HG02759 (cell line): ENCODE measurements at regions not wholly inside any gene's neighbourhood (a gene's known extent, or its start where the extent isn't known, plus 50 kb on each side); places are given as distances from the start of the nearest gene placed in this dataset.

Source experiments
- ATAC-seq: cut with Tn5 transposase; IDR thresholded peaks from one replicate; pipeline ENCODE4 v1.9.1; 2021; ENCODE audit warnings: mild to moderate bottlenecking, moderate library complexity; ENCODE audit not compliant: unreplicated experiment

- no peak for ATAC-seq
Observed at GRCh38 chr13:63999614-64000305, 2584.1 kb upstream of the PCDH20 start.

- ATAC-seq, result no peak
Observed at GRCh38 chr13:63983366-63983765, 2567.7 kb upstream of the PCDH20 start.

- no peak for ATAC-seq
Observed at GRCh38 chr13:63979951-63980350, 2564.3 kb upstream of the PCDH20 start.

- no peak for ATAC-seq
Observed at GRCh38 chr13:63972328-63972727, 2556.7 kb upstream of the PCDH20 start.

- no peak for ATAC-seq
Observed at GRCh38 chr13:63954683-63955082, 2539.0 kb upstream of the PCDH20 start.

- ATAC-seq, result no peak
Observed at GRCh38 chr13:63948045-63948444, 2532.4 kb upstream of the PCDH20 start.

GRCh38 chr13:63944911-63945310 is 2529.3 kb upstream of the PCDH20 start:
- ATAC-seq, result no peak

GRCh38 chr13:63942372-63942771 is 2526.7 kb upstream of the PCDH20 start:
- no peak for ATAC-seq

GRCh38 chr13:63938851-63939250 is 2523.2 kb upstream of the PCDH20 start:
- no peak for ATAC-seq

GRCh38 chr13:63910511-63910910 is 2494.9 kb upstream of the PCDH20 start:
- no peak for ATAC-seq

- no peak for ATAC-seq
Observed at GRCh38 chr13:63909726-63910375, 2494.2 kb upstream of the PCDH20 start.

- no peak for ATAC-seq
Observed at GRCh38 chr13:63902141-63902540, 2486.5 kb upstream of the PCDH20 start.

- no peak for ATAC-seq
Observed at GRCh38 chr13:63901630-63902029, 2486.0 kb upstream of the PCDH20 start.

GRCh38 chr13:63900406-63900805 is 2484.8 kb upstream of the PCDH20 start:
- no peak for ATAC-seq

GRCh38 chr13:63896321-63896720 is 2480.7 kb upstream of the PCDH20 start:
- ATAC-seq, result no peak

GRCh38 chr13:63882052-63882451 is 2466.4 kb upstream of the PCDH20 start:
- no peak for ATAC-seq

GRCh38 chr13:63880705-63881104 is 2465.1 kb upstream of the PCDH20 start:
- no peak for ATAC-seq

- no peak for ATAC-seq
Observed at GRCh38 chr13:63873936-63874335, 2458.3 kb upstream of the PCDH20 start.

- ATAC-seq, result no peak
Observed at GRCh38 chr13:63864171-63864902, 2448.7 kb upstream of the PCDH20 start.

- no peak for ATAC-seq
Observed at GRCh38 chr13:63855457-63856118, 2439.9 kb upstream of the PCDH20 start.

- ATAC-seq, result no peak
Observed at GRCh38 chr13:63853816-63854215, 2438.2 kb upstream of the PCDH20 start.
